Panc1 (cell line): ENCODE measurements at regions not wholly inside any gene's neighbourhood (a gene's known extent, or its start where the extent isn't known, plus 50 kb on each side); places are given as distances from the start of the nearest gene placed in this dataset.
"Not testable (repeated sequence)": the region's sequence is repeated elsewhere in the genome, so short reads cannot be mapped to it uniquely, and the experiment has no call there.

ENCODE experiments used
- CTCF ChIP-seq: fragments of 450-650 bp; IDR thresholded peaks from 2 replicates; pipeline ENCODE4 v1.5.1; 2017; ENCODE audit warnings: mild to moderate bottlenecking
- SIN3A ChIP-seq: IDR thresholded peaks from 2 replicates; pipeline ENCODE4 v1.6.1; 2012; ENCODE audit warnings: low read depth, mild to moderate bottlenecking, low read length, moderate library complexity, borderline replicate concordance; ENCODE audit not compliant: insufficient read depth
- TCF7L2 ChIP-seq: IDR thresholded peaks from 2 replicates; pipeline ENCODE4 v1.6.1; 2011; ENCODE audit warnings: mild to moderate bottlenecking, low read depth, low read length, inconsistent platforms
- TF ChIP-seq, protein P1 (sequence below), 2 experiments: IDR thresholded peaks; 2 replicates each; pipeline ENCODE4 v1.6.1; 2011 to 2012; ENCODE audit warnings: low read depth in 2 of 2, control low read depth in 1 of 2, low read length in 1 of 2, mild to moderate bottlenecking in 1 of 2, moderate library complexity in 1 of 2; ENCODE audit not compliant: insufficient read depth in 1 of 2

GRCh38 chr1:143730890-143731289 lies 240.9 kb downstream of the FAM72C start:
- TF ChIP-seq CTCF, SIN3A, TCF7L2: not testable (repeated sequence)
- TF ChIP-seq, protein P1, sequence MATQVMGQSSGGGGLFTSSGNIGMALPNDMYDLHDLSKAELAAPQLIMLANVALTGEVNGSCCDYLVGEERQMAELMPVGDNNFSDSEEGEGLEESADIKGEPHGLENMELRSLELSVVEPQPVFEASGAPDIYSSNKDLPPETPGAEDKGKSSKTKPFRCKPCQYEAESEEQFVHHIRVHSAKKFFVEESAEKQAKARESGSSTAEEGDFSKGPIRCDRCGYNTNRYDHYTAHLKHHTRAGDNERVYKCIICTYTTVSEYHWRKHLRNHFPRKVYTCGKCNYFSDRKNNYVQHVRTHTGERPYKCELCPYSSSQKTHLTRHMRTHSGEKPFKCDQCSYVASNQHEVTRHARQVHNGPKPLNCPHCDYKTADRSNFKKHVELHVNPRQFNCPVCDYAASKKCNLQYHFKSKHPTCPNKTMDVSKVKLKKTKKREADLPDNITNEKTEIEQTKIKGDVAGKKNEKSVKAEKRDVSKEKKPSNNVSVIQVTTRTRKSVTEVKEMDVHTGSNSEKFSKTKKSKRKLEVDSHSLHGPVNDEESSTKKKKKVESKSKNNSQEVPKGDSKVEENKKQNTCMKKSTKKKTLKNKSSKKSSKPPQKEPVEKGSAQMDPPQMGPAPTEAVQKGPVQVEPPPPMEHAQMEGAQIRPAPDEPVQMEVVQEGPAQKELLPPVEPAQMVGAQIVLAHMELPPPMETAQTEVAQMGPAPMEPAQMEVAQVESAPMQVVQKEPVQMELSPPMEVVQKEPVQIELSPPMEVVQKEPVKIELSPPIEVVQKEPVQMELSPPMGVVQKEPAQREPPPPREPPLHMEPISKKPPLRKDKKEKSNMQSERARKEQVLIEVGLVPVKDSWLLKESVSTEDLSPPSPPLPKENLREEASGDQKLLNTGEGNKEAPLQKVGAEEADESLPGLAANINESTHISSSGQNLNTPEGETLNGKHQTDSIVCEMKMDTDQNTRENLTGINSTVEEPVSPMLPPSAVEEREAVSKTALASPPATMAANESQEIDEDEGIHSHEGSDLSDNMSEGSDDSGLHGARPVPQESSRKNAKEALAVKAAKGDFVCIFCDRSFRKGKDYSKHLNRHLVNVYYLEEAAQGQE (IDR thresholded peaks at IDR 0.05; ENCODE audit: insufficient read depth in 1 of 2, low read depth in 2 of 2, low read length in 1 of 2), result not testable (repeated sequence)
